ENCODE measurements at regions not wholly inside any gene's neighbourhood (a gene's known extent, or its start where the extent isn't known, plus 50 kb on each side); places are given as distances from the start of the nearest gene placed in this dataset.

DNA sequence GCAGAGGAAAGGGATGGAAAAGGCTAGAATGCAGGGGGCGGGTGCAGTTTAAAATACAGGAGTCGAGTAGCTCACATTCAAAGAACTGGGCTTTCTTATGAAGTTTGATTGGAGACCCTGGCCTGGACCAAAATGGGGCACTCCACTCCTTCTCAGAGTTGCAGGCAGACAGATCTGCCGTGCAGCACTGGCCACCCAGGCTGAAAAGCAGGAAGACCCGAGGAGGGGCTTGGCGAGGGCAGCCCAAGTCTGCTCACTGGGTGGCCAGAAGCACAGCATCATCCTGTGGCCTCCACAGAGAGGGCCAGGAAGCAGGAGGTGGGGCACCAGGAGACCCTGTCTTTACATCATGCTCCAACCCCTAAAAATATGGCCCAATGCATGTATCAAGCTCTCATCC lies 109.1 kb upstream of the BCL2L14 start:
- Histone ChIP-seq H3K4me3 (no peak overlapping the region), H3K27ac (no peak overlapping the region), H3K4me1 (no peaks in the 10 kb centered on the region), H3K9me3 (no peaks in the 10 kb centered on the region), H3K36me3 (no peaks in the 10 kb centered on the region), H3K27me3 (no peaks in the 10 kb centered on the region)
- in situ Hi-C loops (cut with MboI; ENCODE audit: low pct_ligation_motif_present in 1 of 4, low pct_unique_long_range_greater_than_20kb in 1 of 4, low sequenced_read_pairs in 3 of 4) (no loop called here), intact Hi-C loops (cut with DNase I; ENCODE audit: low total_unique reads) (no loop called here)
- no peak for TF ChIP-seq POLR2A (IDR thresholded peaks at IDR 0.05)
- TF ChIP-seq POLR2AphosphoS5 (IDR thresholded peaks at IDR 0.05), result no peak
- TF ChIP-seq, protein P1, sequence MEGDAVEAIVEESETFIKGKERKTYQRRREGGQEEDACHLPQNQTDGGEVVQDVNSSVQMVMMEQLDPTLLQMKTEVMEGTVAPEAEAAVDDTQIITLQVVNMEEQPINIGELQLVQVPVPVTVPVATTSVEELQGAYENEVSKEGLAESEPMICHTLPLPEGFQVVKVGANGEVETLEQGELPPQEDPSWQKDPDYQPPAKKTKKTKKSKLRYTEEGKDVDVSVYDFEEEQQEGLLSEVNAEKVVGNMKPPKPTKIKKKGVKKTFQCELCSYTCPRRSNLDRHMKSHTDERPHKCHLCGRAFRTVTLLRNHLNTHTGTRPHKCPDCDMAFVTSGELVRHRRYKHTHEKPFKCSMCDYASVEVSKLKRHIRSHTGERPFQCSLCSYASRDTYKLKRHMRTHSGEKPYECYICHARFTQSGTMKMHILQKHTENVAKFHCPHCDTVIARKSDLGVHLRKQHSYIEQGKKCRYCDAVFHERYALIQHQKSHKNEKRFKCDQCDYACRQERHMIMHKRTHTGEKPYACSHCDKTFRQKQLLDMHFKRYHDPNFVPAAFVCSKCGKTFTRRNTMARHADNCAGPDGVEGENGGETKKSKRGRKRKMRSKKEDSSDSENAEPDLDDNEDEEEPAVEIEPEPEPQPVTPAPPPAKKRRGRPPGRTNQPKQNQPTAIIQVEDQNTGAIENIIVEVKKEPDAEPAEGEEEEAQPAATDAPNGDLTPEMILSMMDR (IDR thresholded peaks at IDR 0.05), result no peak
- TF ChIP-seq EP300 (IDR thresholded peaks at IDR 0.05; ENCODE audit: low read depth), result no peak
- WGBS, 2 donors (ENCODE audit: low coverage in 1 of 2), result 70 to 83% methylated on average over 5 of the region's 5 CpGs
- DNase-seq, result no peak

- H3K4me3 ChIP-seq, result no peak overlapping the region
- no peaks in the 10 kb centered on the region for H3K4me1 ChIP-seq
- DNase-seq, result no peak
- TF ChIP-seq POLR2AphosphoS5 (IDR thresholded peaks at IDR 0.05), result no peak
- no peak for TF ChIP-seq POLR2A (IDR thresholded peaks at IDR 0.05)
- TF ChIP-seq, protein P1 (IDR thresholded peaks at IDR 0.05), result no peak
- no peak for TF ChIP-seq EP300 (IDR thresholded peaks at IDR 0.05; ENCODE audit: low read depth)
- 80 to 83% methylated on average over 1 to 5 of the region's 5 CpGs for WGBS, 2 donors (ENCODE audit: low coverage in 1 of 2)
- no peaks in the 10 kb centered on the region for H3K27me3 ChIP-seq
- H3K9me3 ChIP-seq, result no peaks in the 10 kb centered on the region
- in situ Hi-C loops (cut with MboI; ENCODE audit: low pct_ligation_motif_present in 1 of 4, low pct_unique_long_range_greater_than_20kb in 1 of 4, low sequenced_read_pairs in 3 of 4), result no loop called here
- intact Hi-C loops (cut with DNase I; ENCODE audit: low total_unique reads), result no loop called here
- no peaks in the 10 kb centered on the region for H3K36me3 ChIP-seq
- H3K27ac ChIP-seq, result no peak overlapping the region
These were observed 107.9 kb upstream of the BCL2L14 start for GRCh38 chr12:11962860-11963259.

DNA sequence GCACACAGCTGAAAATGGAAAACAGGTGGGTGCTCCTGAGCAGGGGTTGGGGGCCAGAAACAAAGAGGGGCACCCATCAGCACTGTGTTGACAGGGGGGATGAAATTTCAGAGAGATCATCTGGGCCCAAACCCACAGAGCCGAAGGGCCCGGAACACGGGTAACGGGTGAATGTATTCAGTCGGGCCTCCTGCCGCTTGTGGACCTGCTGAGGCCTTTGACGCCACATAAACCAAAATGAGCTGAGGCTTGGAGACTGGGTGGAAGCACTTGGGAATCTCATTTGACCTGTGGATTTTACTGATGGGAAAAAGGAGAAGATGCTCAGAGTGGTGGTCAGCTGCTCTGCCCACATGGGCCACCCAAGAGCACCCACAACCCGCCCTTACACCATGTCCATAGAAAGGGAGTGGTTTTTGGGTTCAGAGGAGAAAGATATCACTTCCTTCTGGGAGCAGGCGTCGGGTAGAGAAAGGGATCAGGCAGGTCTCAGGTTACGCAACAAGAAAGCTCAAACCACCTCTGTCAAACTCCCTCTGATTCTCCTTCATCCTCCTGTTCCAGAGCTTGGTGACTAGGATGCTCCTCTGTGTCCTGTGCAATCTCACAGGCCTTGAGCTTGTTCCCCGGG lies 106.8 kb upstream of the BCL2L14 start:
- Histone ChIP-seq H3K36me3 (no peaks in the 10 kb centered on the region), H3K27ac (no peak overlapping the region), H3K9me3 (no peaks in the 10 kb centered on the region), H3K27me3 (no peaks in the 10 kb centered on the region), H3K4me3 (no peak overlapping the region), H3K4me1 (no peaks in the 10 kb centered on the region)
- in situ Hi-C loops (cut with MboI; ENCODE audit: low pct_ligation_motif_present in 1 of 4, low pct_unique_long_range_greater_than_20kb in 1 of 4, low sequenced_read_pairs in 3 of 4) (no loop called here), intact Hi-C loops (cut with DNase I; ENCODE audit: low total_unique reads) (no loop called here)
- TF ChIP-seq POLR2AphosphoS5 (IDR thresholded peaks at IDR 0.05) (no peak), POLR2A (IDR thresholded peaks at IDR 0.05) (no peak), EP300 (IDR thresholded peaks at IDR 0.05; ENCODE audit: low read depth) (no peak)
- TF ChIP-seq, protein P1 (IDR thresholded peaks at IDR 0.05), result no peak
- DNase-seq, result no peak
- WGBS, 2 donors (ENCODE audit: low coverage in 1 of 2), result 67 to 92% methylated on average over 1 to 12 of the region's 12 CpGs

GRCh38 chr12:11965258-11965910 lies 105.4 kb upstream of the BCL2L14 start:
- 67 to 89% methylated on average over 3 to 9 of the region's 9 CpGs for WGBS, 2 donors (ENCODE audit: low coverage in 1 of 2)
- TF ChIP-seq POLR2A (IDR thresholded peaks at IDR 0.05), result no peak
- TF ChIP-seq, protein P1 (IDR thresholded peaks at IDR 0.05), result no peak
- Histone ChIP-seq H3K27me3 (no peaks in the 10 kb centered on the region), H3K9me3 (no peaks in the 10 kb centered on the region), H3K27ac (no peak overlapping the region), H3K4me3 (no peak overlapping the region), H3K4me1 (no peaks in the 10 kb centered on the region), H3K36me3 (no peaks in the 10 kb centered on the region)
- no peak for DNase-seq
- intact Hi-C loops (cut with DNase I; ENCODE audit: low total_unique reads), result no loop called here
- in situ Hi-C loops (cut with MboI; ENCODE audit: low pct_ligation_motif_present in 1 of 4, low pct_unique_long_range_greater_than_20kb in 1 of 4, low sequenced_read_pairs in 3 of 4), result no loop called here
